Erythroblast (primary cell): ENCODE measurements at regions not wholly inside any gene's neighbourhood (a gene's known extent, or its start where the extent isn't known, plus 50 kb on each side); places are given as distances from the start of the nearest gene placed in this dataset.

Experiments used
- DNase-seq, 2 experiments: peaks; one replicate each; lab custom pipeline; 2025; lab: John Stamatoyannopoulos, UW
- GATA1 ChIP-seq: IDR thresholded peaks from 2 replicates; pipeline ENCODE4 v1.6.1; 2011; ENCODE audit warnings: low read depth, mild to moderate bottlenecking, control low read depth, low read length, moderate library complexity
- POLR2A ChIP-seq: IDR thresholded peaks from 2 replicates; pipeline ENCODE4 v1.6.1; 2011; ENCODE audit warnings: mild to moderate bottlenecking, low read length

DNA sequence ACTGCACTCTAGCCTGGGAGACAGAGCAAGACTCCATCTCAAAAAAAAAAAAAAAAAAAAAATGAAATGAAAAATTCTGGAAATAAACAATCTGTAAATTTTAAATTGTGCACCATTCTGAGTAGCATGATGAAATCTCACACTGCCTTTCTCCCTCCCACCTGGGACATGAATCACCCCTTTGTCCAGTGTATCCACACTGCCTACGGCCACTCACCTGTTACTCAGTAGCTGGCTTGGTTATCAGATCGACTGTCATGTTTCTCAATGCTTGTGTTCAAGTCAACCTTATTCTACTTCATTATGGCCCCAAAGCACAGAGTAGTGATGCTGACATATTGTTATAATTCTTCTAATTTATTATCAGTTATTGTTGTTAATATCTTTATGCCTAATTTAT is 58.7 kb upstream of the MTHFD1L start:
- TF ChIP-seq POLR2A (no peak), GATA1 (no peak)
- no peak for DNase-seq

DNA sequence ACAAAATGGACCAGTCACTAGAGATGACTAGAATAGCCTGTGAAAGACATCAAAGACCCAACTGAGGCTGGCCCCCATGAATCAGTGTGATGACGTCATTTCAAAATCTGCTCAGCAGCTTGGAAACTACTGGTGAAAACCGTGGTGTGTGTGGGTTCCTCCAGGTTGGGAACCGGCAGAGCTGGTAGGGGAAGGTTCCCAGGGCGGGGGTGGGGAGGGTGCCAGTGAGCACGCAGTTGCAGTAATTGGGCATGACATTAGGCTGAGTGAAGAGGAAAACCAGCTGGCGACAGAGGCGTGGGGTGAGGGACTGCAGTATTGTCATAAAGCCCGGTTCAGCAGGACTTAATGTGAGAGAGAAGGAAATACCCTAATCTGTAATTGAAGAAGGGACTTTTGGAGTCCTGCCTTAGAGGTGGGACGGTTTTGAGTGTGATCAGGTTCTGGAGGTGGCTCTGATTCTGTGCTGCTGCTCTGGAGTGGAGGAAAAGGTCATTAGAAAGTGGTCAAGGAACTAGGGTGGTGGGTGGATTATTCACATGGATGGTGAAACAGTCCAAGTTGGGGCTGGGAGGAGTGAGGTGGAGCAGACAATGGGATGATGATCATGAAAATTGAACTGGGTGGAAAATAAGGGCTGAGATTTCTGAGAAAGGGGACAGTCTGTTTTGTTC is 52.0 kb upstream of the MTHFD1L start:
- no peak for DNase-seq
- TF ChIP-seq POLR2A = no peak

DNA sequence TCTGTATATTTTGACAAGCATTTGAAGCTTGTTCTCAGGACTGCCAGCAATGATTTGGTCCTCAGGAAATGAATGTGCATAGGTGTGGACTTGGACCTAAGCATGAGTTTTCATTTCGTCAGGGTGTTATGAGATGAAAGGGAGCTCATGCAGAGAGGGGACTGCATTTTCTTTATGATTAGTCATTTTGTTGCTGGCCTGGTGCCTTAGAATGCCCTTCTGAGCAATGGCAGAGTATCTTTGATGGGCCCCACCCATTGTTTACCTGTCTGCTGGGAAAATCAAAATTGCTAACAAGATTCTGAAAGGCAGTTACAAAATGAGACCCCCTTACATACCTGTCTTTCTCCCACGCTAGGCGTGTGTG is 51.5 kb upstream of the MTHFD1L start:
- TF ChIP-seq POLR2A = no peak
- no peak for TF ChIP-seq GATA1
- no peak for DNase-seq
